ENCODE measurements at regions not wholly inside any gene's neighbourhood (a gene's known extent, or its start where the extent isn't known, plus 50 kb on each side); places are given as distances from the start of the nearest gene placed in this dataset.
A peak's percentile ranks its signal among the peaks of the same experiment; 100 is the strongest.

DNA sequence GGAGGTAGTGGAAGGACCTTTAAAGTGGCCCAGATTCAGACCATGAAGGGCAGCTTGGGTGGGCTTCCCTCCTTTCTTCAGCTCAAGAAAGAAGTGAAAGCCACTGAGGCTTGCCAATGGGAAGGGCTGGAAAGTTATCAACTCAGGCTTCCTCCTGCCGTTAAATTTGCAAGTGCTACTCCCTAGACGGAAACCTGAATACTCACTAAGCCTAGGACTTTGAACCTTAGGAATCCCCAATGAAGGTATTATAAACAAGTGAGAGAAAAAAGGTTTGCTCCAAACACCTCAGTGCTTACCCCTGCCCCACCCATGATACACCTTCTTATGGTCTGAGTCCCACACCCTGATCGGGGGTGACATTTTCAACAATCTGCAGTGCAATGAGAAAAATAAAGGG lies 396.4 kb downstream of the SHQ1 start:
- DNase-seq = no peak

- no peak for DNase-seq
Observed at GRCh38 chr3:72449551-72449950, 398.7 kb downstream of the SHQ1 start.

GRCh38 chr3:72448858-72449257 lies 399.4 kb downstream of the SHQ1 start:
- DNase-seq = no peak

GRCh38 chr3:72448375-72448823 lies 399.8 kb downstream of the SHQ1 start:
- no peak for DNase-seq

- DNase-seq = peak; percentile 93
Observed at GRCh38 chr3:72447059-72447946, 400.9 kb downstream of the SHQ1 start.

DNA sequence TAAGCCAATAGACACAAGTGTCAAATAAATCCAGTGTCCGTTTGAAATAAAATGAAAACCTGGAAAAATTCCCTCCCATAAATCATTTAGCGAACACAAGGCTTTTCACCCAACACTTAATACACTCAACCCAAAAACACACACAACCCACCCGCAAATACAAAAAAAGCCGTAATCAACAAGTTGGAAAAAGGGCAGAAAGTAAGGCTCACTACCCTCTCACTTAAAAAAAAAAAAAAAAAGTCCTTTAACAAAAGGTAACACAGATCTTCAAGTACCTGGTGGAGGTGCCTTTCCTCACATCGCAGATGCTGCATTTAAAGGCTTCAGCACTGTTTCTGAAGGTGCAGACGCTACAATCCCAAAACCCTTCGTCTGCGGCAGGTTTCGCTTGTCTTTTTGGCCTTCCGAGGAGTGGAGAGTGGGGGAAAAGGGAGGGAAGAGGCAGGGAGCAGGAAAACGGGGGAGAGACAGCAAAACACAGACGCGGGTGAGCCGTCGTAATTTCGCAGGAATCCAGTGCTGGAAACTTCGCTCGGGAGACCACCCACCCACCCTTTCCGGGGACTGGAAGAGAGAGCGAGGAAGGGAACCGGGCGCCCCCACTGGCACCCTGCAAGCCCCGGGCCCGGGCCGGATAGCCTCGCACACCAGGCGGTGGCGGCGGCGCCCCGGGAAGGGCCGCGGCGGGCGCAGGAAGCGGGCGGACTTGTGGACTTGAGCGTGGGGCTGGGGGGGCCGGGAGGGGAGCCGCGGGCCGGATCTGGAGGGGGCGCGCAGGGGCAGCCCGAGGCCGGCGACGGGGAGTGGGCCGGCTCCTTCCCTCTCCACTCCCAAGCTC lies 401.8 kb downstream of the SHQ1 start, which contains the start of gene RYBP:
Gene RYBP (minus strand): TSS at position 404 of the 841 bp plus-strand sequence.
- DNase-seq = no peak

DNA sequence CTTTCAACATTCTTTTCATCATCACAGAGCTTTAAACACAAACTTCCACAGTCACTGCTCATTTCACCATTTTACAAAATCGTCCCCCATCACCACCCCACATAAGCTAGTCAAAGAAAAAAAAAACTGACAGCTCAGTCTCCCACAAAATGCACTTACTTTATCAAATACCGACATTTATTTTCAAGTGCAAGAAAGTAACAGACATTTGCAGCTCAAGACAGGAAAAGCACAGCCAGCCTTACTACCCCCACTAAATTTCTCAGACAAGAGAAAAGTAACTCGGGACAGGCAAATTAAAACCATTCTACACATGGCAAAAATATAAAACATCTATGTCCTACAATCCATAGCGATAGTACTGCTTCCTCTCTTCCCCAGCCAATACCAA lies 402.4 kb downstream of the SHQ1 start:
- DNase-seq = no peak

- DNase-seq = no peak
Observed at GRCh38 chr3:72444656-72445223, 403.5 kb downstream of the SHQ1 start.

DNA sequence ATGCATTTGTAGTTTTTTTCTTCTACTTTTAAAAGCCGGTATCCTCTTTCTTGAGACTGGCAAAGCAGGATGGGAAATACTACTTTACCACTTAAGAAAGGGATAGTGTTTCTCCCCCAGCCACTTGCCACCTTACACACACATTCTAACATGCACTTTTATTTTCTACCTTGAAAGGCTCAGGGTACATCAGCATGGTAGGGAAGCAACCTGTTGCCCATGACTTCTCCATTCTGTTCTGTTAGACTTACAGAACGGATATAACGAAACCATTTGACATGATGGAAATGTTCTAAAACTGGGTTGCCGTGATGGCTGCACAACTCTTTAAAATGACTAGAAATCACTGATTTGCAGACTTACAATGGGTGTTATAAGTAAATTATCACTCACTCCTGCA lies 405.5 kb downstream of the SHQ1 start:
- no peak for DNase-seq

DNA sequence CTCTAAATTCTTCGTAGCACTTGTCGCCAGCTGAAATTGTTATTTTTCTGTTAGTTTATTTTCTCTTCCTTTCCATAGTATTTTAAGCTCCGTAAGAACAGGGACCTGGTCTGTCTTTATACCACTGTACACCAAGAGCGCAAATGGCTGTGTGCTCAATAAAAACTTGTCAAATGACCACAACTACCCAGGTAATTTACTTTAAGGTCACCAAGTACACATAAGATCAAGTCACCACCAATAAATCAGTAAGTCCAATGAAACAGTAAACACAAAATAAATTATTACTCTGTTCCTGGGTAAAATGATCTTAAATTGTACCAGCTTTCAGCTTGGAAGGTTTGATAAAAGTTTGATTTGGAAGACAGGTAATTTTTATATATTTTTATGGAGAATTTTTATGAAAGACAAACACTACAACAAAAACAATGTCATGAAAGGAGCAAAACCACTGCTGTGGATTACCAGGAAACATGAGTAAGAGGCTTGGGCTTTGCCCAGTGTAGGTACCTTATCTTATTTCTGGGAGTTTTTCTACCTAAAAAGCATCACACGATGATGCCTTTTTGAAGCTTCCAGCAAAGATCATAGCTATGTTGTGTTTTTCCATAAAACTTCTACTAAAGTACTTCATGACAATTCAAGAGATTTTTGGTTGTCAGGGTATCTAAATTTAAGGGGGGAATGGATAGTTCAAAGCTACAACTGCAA lies 406.8 kb downstream of the SHQ1 start:
- DNase-seq = no peak

DNA sequence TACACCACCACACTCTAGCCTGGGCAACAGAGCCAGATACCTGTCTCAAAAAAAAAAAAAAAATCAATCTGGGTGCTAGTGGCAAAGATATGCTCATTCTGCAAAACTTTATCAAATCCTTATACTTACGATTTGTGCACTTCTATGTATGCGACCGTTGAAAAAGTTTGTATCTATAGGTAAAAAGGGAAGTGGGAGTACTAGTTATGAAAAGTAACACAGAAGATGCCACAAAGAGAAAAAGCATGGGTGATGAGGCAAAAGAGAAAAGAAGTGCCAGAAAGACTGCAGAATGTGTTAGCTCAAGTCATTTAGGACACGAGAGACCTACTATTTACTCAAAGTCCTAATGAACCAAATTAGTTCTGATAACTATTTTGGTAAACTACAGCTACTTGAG lies 407.8 kb downstream of the SHQ1 start:
- DNase-seq = no peak

- no peak for DNase-seq
Observed at GRCh38 chr3:72439321-72440183, 408.7 kb downstream of the SHQ1 start.

DNA sequence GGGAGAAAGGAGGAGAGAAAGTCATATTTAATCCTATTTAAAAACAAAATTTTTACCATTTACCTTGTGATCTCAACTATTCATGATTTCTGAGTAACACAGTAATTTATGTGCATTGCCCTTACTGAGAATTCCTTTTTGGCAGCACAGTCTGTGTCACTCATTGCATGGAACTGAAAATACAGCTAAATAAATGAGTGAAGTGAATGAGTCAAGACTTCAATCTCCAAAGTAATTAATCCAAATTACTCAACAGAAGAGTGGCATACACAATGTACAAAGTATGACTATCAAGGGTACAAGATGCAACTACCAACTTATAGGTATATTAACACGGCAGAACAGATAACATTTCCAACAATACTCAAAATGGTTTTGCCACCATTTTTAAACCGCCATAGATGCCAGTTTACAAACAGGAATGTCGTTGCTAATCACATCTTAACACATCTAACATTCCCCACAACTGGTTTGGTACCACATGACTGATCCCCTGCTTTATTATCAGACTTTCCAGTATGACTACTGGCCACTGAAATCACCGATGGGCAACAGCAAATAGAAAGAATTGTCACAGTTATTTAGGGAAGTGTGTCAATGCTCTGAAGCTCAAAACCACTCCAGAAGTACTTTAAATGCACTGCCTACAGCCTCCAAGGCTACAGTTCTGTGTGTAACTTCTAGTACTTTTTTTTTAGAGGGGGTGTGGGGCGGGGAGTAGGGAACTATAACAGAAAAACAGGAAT lies 410.4 kb downstream of the SHQ1 start:
- no peak for DNase-seq

DNA sequence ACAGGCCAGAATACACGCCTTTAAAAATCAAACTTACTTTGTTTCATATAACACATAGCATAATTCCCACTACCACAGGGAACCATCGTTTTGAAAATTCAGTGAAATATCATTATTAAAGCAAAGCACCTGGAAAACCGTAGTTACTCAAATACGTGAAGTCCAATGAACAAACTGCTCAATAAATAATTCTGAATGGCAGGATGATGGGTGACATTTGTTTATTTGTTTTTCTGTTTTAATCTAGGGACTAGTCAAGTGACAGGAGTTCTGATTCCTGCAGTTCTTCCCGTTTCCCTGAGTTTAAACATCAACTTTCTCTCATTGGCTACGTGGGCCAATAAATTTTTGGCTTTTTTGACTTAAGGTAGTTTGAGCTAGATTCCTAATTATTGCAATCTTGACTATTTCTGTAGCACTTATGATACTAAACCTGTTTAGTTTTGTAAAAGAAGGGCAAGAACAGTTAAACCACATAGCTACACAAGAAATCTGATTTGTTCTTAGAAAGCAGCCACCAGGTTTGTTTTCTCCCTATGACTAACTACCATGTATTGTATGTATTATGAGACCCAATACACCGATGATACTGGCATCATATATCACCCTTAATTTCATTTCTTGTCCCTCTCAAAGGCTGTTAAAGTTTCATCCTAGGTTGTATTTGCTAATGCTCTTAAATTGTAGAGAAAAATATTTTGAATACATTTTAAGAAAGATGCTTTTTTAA lies 411.2 kb downstream of the SHQ1 start:
- no peak for DNase-seq

GRCh38 chr3:72434296-72434695 lies 413.9 kb downstream of the SHQ1 start:
- DNase-seq = no peak

DNA sequence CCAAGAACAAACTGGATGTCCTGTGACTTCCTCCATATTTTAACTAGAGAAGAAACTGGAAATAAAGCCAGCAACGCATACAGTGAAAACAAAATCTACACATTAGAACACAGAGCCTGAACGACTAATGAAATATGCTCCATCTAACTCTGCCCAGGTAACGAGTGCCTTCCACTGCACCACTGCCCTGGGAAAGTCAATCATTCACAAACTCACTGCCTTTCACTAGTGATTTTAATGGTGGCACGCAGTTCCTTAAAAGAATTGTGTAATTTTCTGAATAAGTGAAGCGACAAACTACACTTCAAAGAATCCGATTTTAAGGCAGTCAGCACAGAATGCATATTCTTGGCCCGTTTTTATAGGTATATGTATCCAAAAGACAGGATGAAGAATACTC lies 416.0 kb downstream of the SHQ1 start:
- DNase-seq = no peak

- DNase-seq = no peak
Observed at GRCh38 chr3:72429589-72430353, 418.5 kb downstream of the SHQ1 start.

- DNase-seq = no peak
Observed at GRCh38 chr3:72428803-72429202, 419.4 kb downstream of the SHQ1 start.

DNA sequence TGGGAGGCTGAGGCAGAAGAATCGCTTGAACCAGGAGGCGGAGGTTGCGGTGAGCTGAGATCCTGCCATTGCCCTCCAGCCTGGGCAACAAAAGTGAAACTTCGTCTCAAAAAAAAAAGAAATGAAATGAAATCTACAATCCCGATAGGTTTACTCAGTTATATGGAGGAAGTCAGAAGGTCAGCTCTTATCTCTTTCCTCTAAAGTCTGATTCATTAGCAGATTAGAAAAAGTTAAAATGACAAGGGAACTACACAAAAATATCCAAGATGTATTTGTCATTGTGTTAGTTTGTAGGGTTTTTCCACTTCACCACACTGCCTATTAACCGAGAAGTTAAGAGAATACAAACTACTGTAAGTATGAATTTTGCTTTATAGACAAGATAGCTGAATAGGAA lies 420.6 kb downstream of the SHQ1 start:
- DNase-seq = no peak
